Smooth muscle cell (in vitro differentiated cells): ENCODE measurements at regions not wholly inside any gene's neighbourhood (a gene's known extent, or its start where the extent isn't known, plus 50 kb on each side); places are given as distances from the start of the nearest gene placed in this dataset.

ENCODE experiments used
- DNase-seq: peaks from one replicate; lab custom pipeline; 2025; ENCODE audit not compliant: unreplicated experiment; lab: John Stamatoyannopoulos, UW
- H2AFZ ChIP-seq: fragments of 200-600 bp; sonication (generic); 2 replicates; pipeline ENCODE4 v1.6.0; 2016; ENCODE audit warnings: antibody characterized with exemption, low read depth, mild to moderate bottlenecking
- H3F3A ChIP-seq: fragments of 200-600 bp; sonication (generic); 2 replicates; pipeline ENCODE4 v1.6.0; 2017; ENCODE audit warnings: antibody characterized with exemption, low read depth
- H3K27ac ChIP-seq: fragments of 200-600 bp; sonication (generic); 2 replicates; pipeline ENCODE4 v1.5.1; 2016; ENCODE audit warnings: low read depth, mild to moderate bottlenecking
- H3K27me3 ChIP-seq: fragments of 200-600 bp; sonication (generic); 2 replicates; pipeline ENCODE4 v1.6.1; 2016; ENCODE audit warnings: low read depth, mild to moderate bottlenecking
- H3K36me3 ChIP-seq: fragments of 200-600 bp; sonication (generic); 2 replicates; pipeline ENCODE4 v1.5.1; 2016; ENCODE audit warnings: low read depth
- H3K4me1 ChIP-seq: fragments of 200-600 bp; sonication (generic); 2 replicates; pipeline ENCODE4 v1.5.1; 2016; ENCODE audit warnings: low read depth
- H3K4me2 ChIP-seq: fragments of 200-600 bp; sonication (generic); 2 replicates; pipeline ENCODE4 v1.6.0; 2016; ENCODE audit warnings: mild to moderate bottlenecking
- H3K4me3 ChIP-seq: fragments of 200-600 bp; sonication (generic); 2 replicates; pipeline ENCODE4 v1.5.1; 2016; ENCODE audit warnings: mild to moderate bottlenecking
- H3K79me2 ChIP-seq: fragments of 200-600 bp; sonication (generic); 2 replicates; pipeline ENCODE4 v1.6.0; 2016; ENCODE audit warnings: low read depth, mild to moderate bottlenecking
- H3K9ac ChIP-seq: fragments of 200-600 bp; sonication (generic); 2 replicates; pipeline ENCODE4 v1.6.0; 2016; ENCODE audit warnings: low read depth
- H3K9me3 ChIP-seq: fragments of 200-600 bp; sonication (generic); replicated peaks from 2 replicates; pipeline ENCODE4 v1.5.1; 2016; ENCODE audit warnings: low read depth
- H4K20me1 ChIP-seq: fragments of 200-600 bp; sonication (generic); 2 replicates; pipeline ENCODE4 v1.6.0; 2016; ENCODE audit warnings: low read depth
- WGBS: methylation state at CpG from one replicate; pipeline ENCODE4 v1.1.7; 2016; ENCODE audit warnings: low lambda C conversion rate; 5-methylcytosine and 5-hydroxymethylcytosine counted together
- TF ChIP-seq, protein P1 (sequence below): fragments of 200-600 bp; sonication (generic); IDR thresholded peaks from 2 replicates; pipeline ENCODE4 v1.5.1; 2017; ENCODE audit warnings: borderline replicate concordance, mild to moderate bottlenecking, antibody characterized with exemption; ENCODE audit not compliant: insufficient read depth, poor library complexity, severe bottlenecking

DNA sequence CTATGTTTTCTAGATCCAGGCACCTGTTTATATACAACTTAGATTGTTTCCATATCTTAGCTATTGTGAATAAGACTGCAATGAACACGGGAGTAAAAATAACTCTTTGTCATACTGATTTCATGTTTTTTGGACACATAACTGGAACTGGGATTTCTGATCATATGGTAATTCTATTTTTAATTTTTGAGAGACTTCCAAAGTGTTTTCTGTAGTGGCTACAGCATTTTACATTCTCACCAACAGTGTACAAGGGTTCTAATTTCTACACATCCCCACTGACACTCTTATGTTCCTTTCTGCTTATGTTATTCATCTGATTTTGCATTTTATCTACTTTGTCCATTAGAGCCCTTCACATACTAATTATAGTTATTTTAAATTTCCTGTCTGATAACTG lies 1152.9 kb downstream of the SLITRK1 start:
- no peaks in the 10 kb centered on the region for H3K36me3 ChIP-seq
- H3K79me2 ChIP-seq: no peaks in the 10 kb centered on the region
- no peak overlapping the region for H3K4me3 ChIP-seq
- no peaks in the 10 kb centered on the region for H3K9me3 ChIP-seq
- TF ChIP-seq, protein P1, sequence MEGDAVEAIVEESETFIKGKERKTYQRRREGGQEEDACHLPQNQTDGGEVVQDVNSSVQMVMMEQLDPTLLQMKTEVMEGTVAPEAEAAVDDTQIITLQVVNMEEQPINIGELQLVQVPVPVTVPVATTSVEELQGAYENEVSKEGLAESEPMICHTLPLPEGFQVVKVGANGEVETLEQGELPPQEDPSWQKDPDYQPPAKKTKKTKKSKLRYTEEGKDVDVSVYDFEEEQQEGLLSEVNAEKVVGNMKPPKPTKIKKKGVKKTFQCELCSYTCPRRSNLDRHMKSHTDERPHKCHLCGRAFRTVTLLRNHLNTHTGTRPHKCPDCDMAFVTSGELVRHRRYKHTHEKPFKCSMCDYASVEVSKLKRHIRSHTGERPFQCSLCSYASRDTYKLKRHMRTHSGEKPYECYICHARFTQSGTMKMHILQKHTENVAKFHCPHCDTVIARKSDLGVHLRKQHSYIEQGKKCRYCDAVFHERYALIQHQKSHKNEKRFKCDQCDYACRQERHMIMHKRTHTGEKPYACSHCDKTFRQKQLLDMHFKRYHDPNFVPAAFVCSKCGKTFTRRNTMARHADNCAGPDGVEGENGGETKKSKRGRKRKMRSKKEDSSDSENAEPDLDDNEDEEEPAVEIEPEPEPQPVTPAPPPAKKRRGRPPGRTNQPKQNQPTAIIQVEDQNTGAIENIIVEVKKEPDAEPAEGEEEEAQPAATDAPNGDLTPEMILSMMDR: no peak
- H3K27ac ChIP-seq: no peak overlapping the region
- no peak overlapping the region for H2AFZ ChIP-seq
- no peaks in the 10 kb centered on the region for H3K4me1 ChIP-seq
- H3K4me2 ChIP-seq: no peak overlapping the region
- H3F3A ChIP-seq: no peaks in the 10 kb centered on the region
- H3K27me3 ChIP-seq: no peaks in the 10 kb centered on the region
- no peak for DNase-seq
- no peak overlapping the region for H3K9ac ChIP-seq
- no peaks in the 10 kb centered on the region for H4K20me1 ChIP-seq
- WGBS: 89% methylated on average over 1 of the region's 1 CpG

DNA sequence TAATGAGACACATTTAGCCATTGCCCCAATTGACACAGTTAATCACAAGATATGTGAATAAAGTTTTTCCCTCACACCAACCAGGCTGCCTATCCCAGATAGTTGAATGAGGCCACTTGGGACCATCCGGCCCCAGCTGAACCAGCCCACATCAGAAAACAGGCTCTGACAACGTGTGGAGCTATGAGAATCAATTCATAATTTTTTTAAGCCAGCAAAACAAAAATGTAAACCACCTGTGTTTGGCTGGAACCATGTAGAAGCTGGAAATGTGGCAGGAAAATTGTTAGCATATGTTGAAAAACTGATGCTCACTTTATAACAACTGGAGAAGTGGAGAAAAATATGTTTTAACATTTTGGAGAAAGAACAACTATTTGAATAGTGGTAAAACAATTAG lies 1161.3 kb downstream of the SLITRK1 start:
- Histone ChIP-seq H3K36me3 (no peaks in the 10 kb centered on the region), H3K4me2 (no peak overlapping the region), H3F3A (no peaks in the 10 kb centered on the region), H2AFZ (no peak overlapping the region), H3K4me3 (no peak overlapping the region), H3K9me3 (no peaks in the 10 kb centered on the region), H3K4me1 (no peaks in the 10 kb centered on the region), H3K27ac (no peak overlapping the region), H3K27me3 (no peaks in the 10 kb centered on the region), H3K79me2 (no peaks in the 10 kb centered on the region), H4K20me1 (no peaks in the 10 kb centered on the region), H3K9ac (no peak overlapping the region)
- no peak for DNase-seq
- TF ChIP-seq, protein P1: no peak
- WGBS: 79% methylated on average over 2 of the region's 2 CpGs

DNA sequence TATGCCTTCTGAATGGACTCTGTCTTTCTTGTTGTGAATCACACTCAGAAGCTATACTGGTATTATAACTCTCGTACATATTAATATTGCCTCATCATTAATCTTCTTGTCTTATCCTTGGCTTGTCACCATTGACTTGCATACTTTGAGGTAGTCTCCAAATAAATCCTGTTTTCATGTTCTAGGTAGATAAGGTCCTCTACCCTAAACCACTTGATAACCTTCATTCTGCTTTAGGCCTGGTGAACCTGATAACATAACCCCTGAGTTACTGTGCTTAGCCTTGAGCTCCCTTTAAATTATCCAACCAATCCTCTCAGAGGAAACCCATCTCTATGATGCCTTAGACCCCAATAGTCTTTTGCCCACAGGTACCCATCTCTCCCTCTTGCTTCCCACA lies 1162.3 kb downstream of the SLITRK1 start:
- H3K9me3 ChIP-seq: no peaks in the 10 kb centered on the region
- no peak overlapping the region for H3K4me2 ChIP-seq
- H3K9ac ChIP-seq: no peak overlapping the region
- H3K36me3 ChIP-seq: no peaks in the 10 kb centered on the region
- TF ChIP-seq, protein P1: no peak
- WGBS: 95% methylated on average over 1 of the region's 1 CpG
- no peak overlapping the region for H3K4me3 ChIP-seq
- H3K4me1 ChIP-seq: no peaks in the 10 kb centered on the region
- H2AFZ ChIP-seq: no peak overlapping the region
- no peak overlapping the region for H3K27ac ChIP-seq
- DNase-seq: no peak
- H3K27me3 ChIP-seq: no peaks in the 10 kb centered on the region
- H4K20me1 ChIP-seq: no peaks in the 10 kb centered on the region
- H3K79me2 ChIP-seq: no peaks in the 10 kb centered on the region
- no peaks in the 10 kb centered on the region for H3F3A ChIP-seq

DNA sequence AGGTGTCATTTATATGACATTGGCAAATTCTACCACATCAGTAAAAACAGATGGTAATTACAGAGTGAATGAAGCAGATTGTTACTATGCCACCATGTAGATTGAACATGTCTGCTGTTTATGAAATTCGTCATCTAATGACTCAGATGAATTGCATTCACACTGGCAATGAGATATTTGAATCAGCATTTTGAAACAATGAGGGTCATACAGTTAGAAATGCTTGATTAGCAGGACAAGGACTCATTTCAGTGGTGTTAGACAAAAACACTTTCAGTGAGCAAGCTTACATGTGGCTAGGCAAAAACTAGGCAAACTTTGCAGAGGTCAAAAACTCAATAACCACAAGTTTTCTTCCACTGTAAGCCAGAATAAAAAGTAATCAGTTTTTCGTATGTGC lies 1165.0 kb downstream of the SLITRK1 start:
- Histone ChIP-seq H2AFZ (no peak overlapping the region), H3K9me3 (no peaks in the 10 kb centered on the region), H3K36me3 (no peaks in the 10 kb centered on the region), H3K4me1 (no peaks in the 10 kb centered on the region), H3K4me2 (no peak overlapping the region), H3K27me3 (no peaks in the 10 kb centered on the region), H3K9ac (no peak overlapping the region), H3K79me2 (no peaks in the 10 kb centered on the region), H3K4me3 (no peak overlapping the region), H3K27ac (no peak overlapping the region), H4K20me1 (no peaks in the 10 kb centered on the region), H3F3A (no peaks in the 10 kb centered on the region)
- WGBS: 89% methylated on average over 2 of the region's 2 CpGs
- no peak for DNase-seq
- TF ChIP-seq, protein P1: no peak
